ENCODE measurements at regions not wholly inside any gene's neighbourhood (a gene's known extent, or its start where the extent isn't known, plus 50 kb on each side); places are given as distances from the start of the nearest gene placed in this dataset.

GRCh38 chr4:164613256-164613655 is 140.7 kb upstream of the SMIM31 start:
- ChIA-PET CTCF (no interaction called here), POLR2A (no interaction called here)
- H3K4me1 Mint-ChIP-seq: no peaks in the 10 kb centered on the region
- H3K4me1 ChIP-seq (ENCODE audit: control insufficient read depth in 2 of 2, insufficient read depth in 2 of 2, low read length in 2 of 2): no peaks in the 10 kb centered on the region
- no peaks in the 10 kb centered on the region for H3K36me3 Mint-ChIP-seq
- no peaks in the 10 kb centered on the region for H3K27me3 ChIP-seq (ENCODE audit: control insufficient read depth in 2 of 2, insufficient read depth in 2 of 2, low read length in 2 of 2)
- H3K27me3 Mint-ChIP-seq: peaks cover 0 to 8% (median under 1%) of the 10 kb centered on the region in 5 donors
- H3K36me3 ChIP-seq (ENCODE audit: control insufficient read depth in 2 of 3, insufficient read depth in 3 of 3, low read length in 3 of 3): no peaks in the 10 kb centered on the region
- peaks cover 0 to 10% (median 0%) of the 10 kb centered on the region in 11 donors for H3K9me3 Mint-ChIP-seq
- no peak overlapping the region for H3K4me3 ChIP-seq (ENCODE audit: low read length)
- H3K27ac ChIP-seq (ENCODE audit: low read depth, low read length): no peak overlapping the region
- H3K27ac Mint-ChIP-seq: no peak overlapping the region
- ATAC-seq (no peak), DNase-seq (no peak)
- H3K4me3 Mint-ChIP-seq: no peak overlapping the region
- no peaks in the 10 kb centered on the region for H3K9me3 ChIP-seq (ENCODE audit: control insufficient read depth in 2 of 3, low read length in 3 of 3)
- intact Hi-C loops (cut with micrococcal nuclease): no loop called here

- H3K4me1 Mint-ChIP-seq: no peaks in the 10 kb centered on the region
- H3K27ac ChIP-seq (ENCODE audit: low read depth, low read length): no peak overlapping the region
- H3K27me3 Mint-ChIP-seq: peaks cover 0 to 7% (median 0%) of the 10 kb centered on the region in 5 donors
Observed at GRCh38 chr4:164613792-164614191, 140.1 kb upstream of the SMIM31 start.

DNA sequence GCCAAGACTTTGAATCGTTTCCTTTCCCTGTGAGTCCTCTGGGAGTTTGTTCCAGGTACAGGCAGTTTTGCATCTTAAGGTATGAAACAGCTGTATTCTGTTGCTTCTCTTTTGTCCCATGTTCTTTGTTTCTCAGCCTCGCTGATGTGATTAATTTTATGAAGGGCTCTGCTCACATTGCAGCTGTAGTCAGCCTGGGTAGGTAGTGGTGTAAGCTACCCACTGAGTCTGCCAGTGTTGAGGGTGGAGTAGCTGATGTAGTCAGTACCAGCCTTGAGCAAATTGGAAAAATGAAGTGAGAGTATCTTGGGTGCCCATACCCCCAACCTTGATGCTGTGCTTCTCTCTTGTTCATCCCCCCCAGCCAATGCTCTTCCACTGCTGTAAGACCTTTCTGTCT is 139.6 kb upstream of the SMIM31 start:
- no peaks in the 10 kb centered on the region for H3K36me3 ChIP-seq (ENCODE audit: control insufficient read depth in 2 of 3, insufficient read depth in 3 of 3, low read length in 3 of 3)
- no peak for DNase-seq
- intact Hi-C loops (cut with micrococcal nuclease): no loop called here
- no peaks in the 10 kb centered on the region for H3K4me1 ChIP-seq (ENCODE audit: control insufficient read depth in 2 of 2, insufficient read depth in 2 of 2, low read length in 2 of 2)
- H3K4me1 Mint-ChIP-seq: no peaks in the 10 kb centered on the region
- H3K4me3 ChIP-seq (ENCODE audit: low read length): no peak overlapping the region
- peaks cover 0 to 10% (median 0%) of the 10 kb centered on the region in 11 donors for H3K9me3 Mint-ChIP-seq
- H3K27me3 Mint-ChIP-seq: peaks cover 0 to 7% (median 0%) of the 10 kb centered on the region in 5 donors
- no peak overlapping the region for H3K27ac ChIP-seq (ENCODE audit: low read depth, low read length)
- no peak overlapping the region for H3K4me3 Mint-ChIP-seq
- H3K9me3 ChIP-seq (ENCODE audit: control insufficient read depth in 2 of 3, low read length in 3 of 3): no peaks in the 10 kb centered on the region
- no peak for ATAC-seq
- ChIA-PET CTCF (no interaction called here), POLR2A (no interaction called here)
- no peaks in the 10 kb centered on the region for H3K27me3 ChIP-seq (ENCODE audit: control insufficient read depth in 2 of 2, insufficient read depth in 2 of 2, low read length in 2 of 2)
- no peaks in the 10 kb centered on the region for H3K36me3 Mint-ChIP-seq
- H3K27ac Mint-ChIP-seq: no peak overlapping the region

More at GRCh38 chr4:164613792-164614191, 140.1 kb upstream of the SMIM31 start:
- DNase-seq (no peak), ATAC-seq (no peak)
- no peaks in the 10 kb centered on the region for H3K36me3 Mint-ChIP-seq
- POLR2A ChIA-PET: no interaction called here
- CTCF ChIA-PET: no interaction called here
- Histone ChIP-seq H3K4me3 (ENCODE audit: low read length) (no peak overlapping the region), H3K9me3 (ENCODE audit: control insufficient read depth in 2 of 3, low read length in 3 of 3) (no peaks in the 10 kb centered on the region), H3K4me1 (ENCODE audit: control insufficient read depth in 2 of 2, insufficient read depth in 2 of 2, low read length in 2 of 2) (no peaks in the 10 kb centered on the region), H3K36me3 (ENCODE audit: control insufficient read depth in 2 of 3, insufficient read depth in 3 of 3, low read length in 3 of 3) (no peaks in the 10 kb centered on the region), H3K27me3 (ENCODE audit: control insufficient read depth in 2 of 2, insufficient read depth in 2 of 2, low read length in 2 of 2) (no peaks in the 10 kb centered on the region)
- H3K4me3 Mint-ChIP-seq: no peak overlapping the region
- intact Hi-C loops (cut with micrococcal nuclease): no loop called here
- peaks cover 0 to 10% (median 0%) of the 10 kb centered on the region in 11 donors for H3K9me3 Mint-ChIP-seq
- H3K27ac Mint-ChIP-seq: no peak overlapping the region

GRCh38 chr4:164614999-164615398 is 138.9 kb upstream of the SMIM31 start:
- Histone ChIP-seq H3K9me3 (ENCODE audit: control insufficient read depth in 2 of 3, low read length in 3 of 3) (no peaks in the 10 kb centered on the region), H3K36me3 (ENCODE audit: control insufficient read depth in 2 of 3, insufficient read depth in 3 of 3, low read length in 3 of 3) (no peaks in the 10 kb centered on the region), H3K27ac (ENCODE audit: low read depth, low read length) (no peak overlapping the region), H3K27me3 (ENCODE audit: control insufficient read depth in 2 of 2, insufficient read depth in 2 of 2, low read length in 2 of 2) (no peaks in the 10 kb centered on the region), H3K4me1 (ENCODE audit: control insufficient read depth in 2 of 2, insufficient read depth in 2 of 2, low read length in 2 of 2) (no peaks in the 10 kb centered on the region), H3K4me3 (ENCODE audit: low read length) (no peak overlapping the region)
- ATAC-seq: no peak
- Mint-ChIP-seq H3K36me3 (no peaks in the 10 kb centered on the region), H3K9me3 (peaks cover 0 to 10% (median 0%) of the 10 kb centered on the region in 11 donors), H3K4me1 (no peaks in the 10 kb centered on the region), H3K27ac (no peak overlapping the region), H3K27me3 (peaks cover 0 to 7% (median 0%) of the 10 kb centered on the region in 5 donors), H3K4me3 (no peak overlapping the region)
- CTCF ChIA-PET: no interaction called here
- no peak for DNase-seq
- intact Hi-C loops (cut with micrococcal nuclease): no loop called here
- POLR2A ChIA-PET: no interaction called here

DNA sequence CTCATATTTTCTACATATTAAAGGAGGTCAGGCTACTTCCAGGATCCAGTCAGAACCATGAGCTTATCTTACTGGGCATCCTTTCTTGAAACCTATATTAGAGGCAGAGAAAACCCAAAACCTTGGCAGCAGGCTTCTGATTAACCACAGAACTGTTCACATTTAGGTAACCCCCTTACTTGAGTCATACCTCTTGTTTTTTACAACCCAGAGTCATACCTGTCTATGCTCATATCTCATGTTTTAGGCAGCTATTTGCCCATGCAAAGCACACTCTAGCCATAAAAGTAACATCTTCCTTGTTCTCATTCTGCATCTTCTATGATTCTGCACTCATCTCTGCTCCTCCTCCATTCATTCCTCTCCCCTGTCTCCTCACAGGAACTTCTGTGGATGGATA is 138.0 kb upstream of the SMIM31 start:
- Mint-ChIP-seq H3K27ac (no peak overlapping the region), H3K4me3 (no peak overlapping the region), H3K36me3 (no peaks in the 10 kb centered on the region), H3K9me3 (peaks cover 0 to 6% (median 0%) of the 10 kb centered on the region in 11 donors), H3K4me1 (no peaks in the 10 kb centered on the region), H3K27me3 (peaks cover 0 to 7% (median 0%) of the 10 kb centered on the region in 5 donors)
- POLR2A ChIA-PET: no interaction called here
- intact Hi-C loops (cut with micrococcal nuclease): no loop called here
- Histone ChIP-seq H3K27me3 (ENCODE audit: control insufficient read depth in 2 of 2, insufficient read depth in 2 of 2, low read length in 2 of 2) (no peaks in the 10 kb centered on the region), H3K36me3 (ENCODE audit: control insufficient read depth in 2 of 3, insufficient read depth in 3 of 3, low read length in 3 of 3) (no peaks in the 10 kb centered on the region), H3K27ac (ENCODE audit: low read depth, low read length) (no peak overlapping the region), H3K9me3 (ENCODE audit: control insufficient read depth in 2 of 3, low read length in 3 of 3) (no peaks in the 10 kb centered on the region), H3K4me3 (ENCODE audit: low read length) (no peak overlapping the region), H3K4me1 (ENCODE audit: control insufficient read depth in 2 of 2, insufficient read depth in 2 of 2, low read length in 2 of 2) (no peaks in the 10 kb centered on the region)
- CTCF ChIA-PET: no interaction called here
- DNase-seq (no peak), ATAC-seq (no peak)

- Mint-ChIP-seq H3K27me3 (peaks cover 0 to 7% (median 0%) of the 10 kb centered on the region in 5 donors), H3K4me3 (no peak overlapping the region), H3K27ac (no peak overlapping the region), H3K9me3 (peaks cover 0 to 5% (median 0%) of the 10 kb centered on the region in 11 donors), H3K4me1 (no peaks in the 10 kb centered on the region), H3K36me3 (no peaks in the 10 kb centered on the region)
- Histone ChIP-seq H3K4me3 (ENCODE audit: low read length) (no peak overlapping the region), H3K4me1 (ENCODE audit: control insufficient read depth in 2 of 2, insufficient read depth in 2 of 2, low read length in 2 of 2) (no peaks in the 10 kb centered on the region), H3K27ac (ENCODE audit: low read depth, low read length) (no peak overlapping the region), H3K36me3 (ENCODE audit: control insufficient read depth in 2 of 3, insufficient read depth in 3 of 3, low read length in 3 of 3) (no peaks in the 10 kb centered on the region), H3K27me3 (ENCODE audit: control insufficient read depth in 2 of 2, insufficient read depth in 2 of 2, low read length in 2 of 2) (no peaks in the 10 kb centered on the region), H3K9me3 (ENCODE audit: control insufficient read depth in 2 of 3, low read length in 3 of 3) (no peaks in the 10 kb centered on the region)
- CTCF ChIA-PET: interaction anchor here (0.6 kb wide), 1 partner anchor 160 kb away, joined by 3 read pairs; no protein-coding TSS in a partner anchor
- no peak for ATAC-seq
- intact Hi-C loops (cut with micrococcal nuclease): no loop called here
- POLR2A ChIA-PET: no interaction called here
- DNase-seq: no peak
Observed at GRCh38 chr4:164616961-164617360, 137.0 kb upstream of the SMIM31 start.

DNA sequence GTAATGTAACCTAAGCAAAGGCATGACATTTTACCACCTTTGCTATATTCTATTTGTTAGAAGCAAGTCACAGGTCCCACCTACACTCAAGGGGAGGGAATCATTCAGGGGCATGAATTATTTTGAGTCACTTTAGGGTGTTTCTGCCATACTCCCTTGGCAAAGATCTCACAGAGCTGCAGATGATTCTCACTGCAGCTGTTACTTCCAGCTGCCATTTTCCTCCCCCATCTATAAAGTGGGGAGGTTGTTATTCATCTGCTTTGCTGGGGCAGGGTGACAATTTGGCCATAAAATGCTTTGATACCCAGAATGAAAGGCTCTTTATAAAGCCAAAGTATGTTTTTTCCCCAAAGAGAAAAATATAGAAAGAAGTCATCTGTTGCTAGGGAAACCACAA is 136.5 kb upstream of the SMIM31 start:
- Mint-ChIP-seq H3K27me3 (peaks cover 0 to 7% (median 0%) of the 10 kb centered on the region in 5 donors), H3K4me1 (no peaks in the 10 kb centered on the region), H3K36me3 (no peaks in the 10 kb centered on the region), H3K9me3 (peaks cover 0 to 5% (median 0%) of the 10 kb centered on the region in 11 donors), H3K4me3 (no peak overlapping the region), H3K27ac (no peak overlapping the region)
- Histone ChIP-seq H3K9me3 (ENCODE audit: control insufficient read depth in 2 of 3, low read length in 3 of 3) (no peaks in the 10 kb centered on the region), H3K27me3 (ENCODE audit: control insufficient read depth in 2 of 2, insufficient read depth in 2 of 2, low read length in 2 of 2) (no peaks in the 10 kb centered on the region), H3K27ac (ENCODE audit: low read depth, low read length) (no peak overlapping the region), H3K36me3 (ENCODE audit: control insufficient read depth in 2 of 3, insufficient read depth in 3 of 3, low read length in 3 of 3) (no peaks in the 10 kb centered on the region), H3K4me3 (ENCODE audit: low read length) (no peak overlapping the region), H3K4me1 (ENCODE audit: control insufficient read depth in 2 of 2, insufficient read depth in 2 of 2, low read length in 2 of 2) (no peaks in the 10 kb centered on the region)
- intact Hi-C loops (cut with micrococcal nuclease): no loop called here
- POLR2A ChIA-PET: no interaction called here
- CTCF ChIA-PET: interaction anchor here (0.6 kb wide), 1 partner anchor 160 kb away, joined by 3 read pairs; no protein-coding TSS in a partner anchor
- no peak for ATAC-seq
- no peak for DNase-seq
